IMR-90 (cell line): ENCODE measurements at regions not wholly inside any gene's neighbourhood (a gene's known extent, or its start where the extent isn't known, plus 50 kb on each side); places are given as distances from the start of the nearest gene placed in this dataset.

Source experiments
- ATAC-seq: fragments of 200-7000 bp; cut with Tn5 transposase; 2 replicates; pipeline ENCODE4 v1.9.1; 2020; ENCODE audit warnings: low read depth, mild to moderate bottlenecking, moderate library complexity
- BruUV-seq: library from RNA; stranded (reverse); fragments of 400-500 nt; replicated peaks from 2 replicates; lab custom pipeline; 2021; lab: Mats Ljungman, UMichigan
- CTCF ChIA-PET: fragments of 300-600 bp; formaldehyde crosslinking; extraction: SDS; loops from one replicate; lab custom pipeline; 2021; ENCODE audit warnings: antibody characterized with exemption; lab: Yijun Ruan, JAX
- POLR2A ChIA-PET: fragments of 300-600 bp; sonication (Branson Sonifier 250); formaldehyde crosslinking; loops from one replicate; lab custom pipeline; 2022; ENCODE audit warnings: antibody characterized with exemption; ENCODE audit not compliant: unreplicated experiment; lab: Charles Lee
- DNase-seq: peaks from one replicate; pipeline ENCODE4 v3.0.0; 2013
- H2AFZ ChIP-seq: replicated peaks from 2 replicates; pipeline ENCODE3; 2013; ENCODE audit warnings: low read length, mild to moderate bottlenecking; ENCODE audit not compliant: poor library complexity
- H2AK5ac ChIP-seq: 2 replicates; pipeline ENCODE4 v1.6.1; 2013; ENCODE audit warnings: low read depth, low read length, inconsistent platforms
- H2AK9ac ChIP-seq: replicated peaks from 2 replicates; pipeline ENCODE3; 2013; ENCODE audit warnings: mild to moderate bottlenecking, low read depth, low read length, moderate library complexity; ENCODE audit not compliant: poor library complexity
- H2BK120ac ChIP-seq: 2 replicates; pipeline ENCODE4 v1.6.1; 2013; ENCODE audit warnings: low read depth, low read length, inconsistent platforms
- H2BK15ac ChIP-seq: 3 replicates; pipeline ENCODE4 v1.6.1; 2013; ENCODE audit warnings: low read depth, low read length, inconsistent platforms
- H2BK20ac ChIP-seq: 2 replicates; pipeline ENCODE4 v1.6.1; 2013; ENCODE audit warnings: low read depth, mild to moderate bottlenecking, inconsistent platforms, low read length, moderate library complexity
- H2BK5ac ChIP-seq: 2 replicates; pipeline ENCODE4 v1.6.1; 2013; ENCODE audit warnings: mild to moderate bottlenecking, low read depth, low read length, inconsistent platforms; ENCODE audit not compliant: poor library complexity, severe bottlenecking
- H3K14ac ChIP-seq: replicated peaks from 2 replicates; pipeline ENCODE4 v1.6.1; 2013; ENCODE audit warnings: low read depth, low read length, inconsistent platforms
- H3K18ac ChIP-seq: 2 replicates; pipeline ENCODE4 v1.6.1; 2013; ENCODE audit warnings: low read depth, low read length, control low read depth
- H3K23ac ChIP-seq: 2 replicates; pipeline ENCODE4 v1.6.1; 2013; ENCODE audit warnings: low read depth, low read length, inconsistent platforms
- H3K27ac ChIP-seq: 2 replicates; pipeline ENCODE4 v1.5.1; 2013; ENCODE audit warnings: mild to moderate bottlenecking, control low read depth, low read length; ENCODE audit not compliant: insufficient read depth
- H3K27me3 ChIP-seq: 2 replicates; pipeline ENCODE4 v1.6.1; 2013; ENCODE audit warnings: low read length; ENCODE audit not compliant: control insufficient read depth, insufficient read depth
- H3K36me3 ChIP-seq: 2 replicates; pipeline ENCODE4 v1.6.1; 2013; ENCODE audit warnings: low read length, mixed read lengths; ENCODE audit not compliant: control insufficient read depth, insufficient read depth
- H3K4ac ChIP-seq: 2 replicates; pipeline ENCODE4 v1.6.1; 2013; ENCODE audit warnings: low read depth, low read length, inconsistent platforms
- H3K4me1 ChIP-seq: 2 replicates; pipeline ENCODE4 v1.6.1; 2013; ENCODE audit warnings: low read length, mixed read lengths; ENCODE audit not compliant: control insufficient read depth, insufficient read depth
- H3K4me2 ChIP-seq: 2 replicates; pipeline ENCODE4 v1.6.1; 2013; ENCODE audit warnings: low read depth, mild to moderate bottlenecking, control low read depth, low read length, moderate library complexity
- H3K4me3 ChIP-seq: 2 replicates; pipeline ENCODE4 v1.5.1; 2013; ENCODE audit warnings: low read depth, mild to moderate bottlenecking, control low read depth, low read length, moderate library complexity; ENCODE audit not compliant: insufficient read depth
- H3K56ac ChIP-seq: 2 replicates; pipeline ENCODE4 v1.6.1; 2013; ENCODE audit warnings: low read length, inconsistent platforms; ENCODE audit not compliant: insufficient read depth; ENCODE audit errors: extremely low read depth
- H3K79me1 ChIP-seq, 2 experiments: 2 replicates each; pipeline ENCODE4 v1.6.1; 2013; ENCODE audit warnings: low read length in 2 of 2, inconsistent platforms in 1 of 2, low read depth in 1 of 2
- H3K9ac ChIP-seq: 2 replicates; pipeline ENCODE4 v1.6.1; 2013; ENCODE audit warnings: low read depth, low read length, control low read depth
- H3K9me1 ChIP-seq: 2 replicates; pipeline ENCODE4 v1.6.1; 2013; ENCODE audit warnings: low read length, inconsistent platforms; ENCODE audit not compliant: insufficient read depth
- H3K9me3 ChIP-seq: 2 replicates; pipeline ENCODE4 v1.6.1; 2013; ENCODE audit warnings: low read length; ENCODE audit not compliant: control insufficient read depth, insufficient read depth
- H4K20me1 ChIP-seq: 2 replicates; pipeline ENCODE4 v1.6.1; 2013; ENCODE audit warnings: low read length, inconsistent platforms; ENCODE audit not compliant: insufficient read depth
- H4K5ac ChIP-seq: 2 replicates; pipeline ENCODE4 v1.6.1; 2013; ENCODE audit warnings: mild to moderate bottlenecking, low read depth, low read length, control low read depth
- H4K8ac ChIP-seq, 2 experiments: 2 replicates each; pipeline ENCODE4 v1.6.1; 2013; ENCODE audit warnings: low read depth in 2 of 2, low read length in 2 of 2, control low read depth in 1 of 2, inconsistent platforms in 1 of 2
- H4K91ac ChIP-seq: 2 replicates; pipeline ENCODE4 v1.6.1; 2013; ENCODE audit warnings: low read depth, low read length, inconsistent platforms; ENCODE audit not compliant: insufficient read depth
- CEBPB ChIP-seq: IDR thresholded peaks from 2 replicates; pipeline ENCODE4 v1.6.1; 2012; ENCODE audit warnings: low read depth, low read length, improper control_type of control experiment
- CHD1 ChIP-seq: IDR thresholded peaks from 2 replicates; pipeline ENCODE4 v1.6.1; 2012; ENCODE audit warnings: low read depth, low read length, improper control_type of control experiment
- FOS ChIP-seq: fragments of 150-350 bp; IDR thresholded peaks from 2 replicates; pipeline ENCODE4 v1.6.1; 2016; ENCODE audit warnings: low read depth, low read length
- MAFK ChIP-seq: IDR thresholded peaks from 2 replicates; pipeline ENCODE4 v1.6.1; 2012; ENCODE audit warnings: low read depth, low read length, improper control_type of control experiment
- MAZ ChIP-seq: IDR thresholded peaks from 2 replicates; pipeline ENCODE4 v1.6.1; 2012; ENCODE audit warnings: low read depth, mild to moderate bottlenecking, low read length, improper control_type of control experiment, moderate library complexity, borderline replicate concordance
- MXI1 ChIP-seq: IDR thresholded peaks from 2 replicates; pipeline ENCODE4 v1.6.1; 2012; ENCODE audit warnings: low read depth, mild to moderate bottlenecking, low read length, moderate library complexity, borderline replicate concordance
- NFE2L2 ChIP-seq: fragments of 150-350 bp; IDR thresholded peaks from 2 replicates; pipeline ENCODE4 v1.6.1; 2016; ENCODE audit warnings: low read depth, mild to moderate bottlenecking, low read length
- POLR2A ChIP-seq: IDR thresholded peaks from 2 replicates; pipeline ENCODE4 v1.6.1; 2012; ENCODE audit warnings: mild to moderate bottlenecking, low read depth, low read length
- RAD21 ChIP-seq: IDR thresholded peaks from 2 replicates; pipeline ENCODE4 v1.6.1; 2012; ENCODE audit warnings: low read length, improper control_type of control experiment
- RCOR1 ChIP-seq: IDR thresholded peaks from 2 replicates; pipeline ENCODE4 v1.6.1; 2012; ENCODE audit warnings: mild to moderate bottlenecking, low read length, improper control_type of control experiment; ENCODE audit not compliant: insufficient replicate concordance
- RFX5 ChIP-seq: IDR thresholded peaks from 2 replicates; pipeline ENCODE4 v1.8.0; 2012; ENCODE audit warnings: low read depth, mild to moderate bottlenecking, low read length, moderate library complexity
- SMC3 ChIP-seq: fragments of 150-350 bp; IDR thresholded peaks from 2 replicates; pipeline ENCODE4 v1.6.1; 2016; ENCODE audit warnings: low read depth, mild to moderate bottlenecking, antibody characterized with exemption, low read length, moderate library complexity
- WGBS, 2 experiments: methylation state at CpG; one replicate each; pipeline versions ENCODE4 v1.1.5 to v1.1.7; 2013; ENCODE audit warnings: missing lambda C conversion rate in 2 of 2; ENCODE audit not compliant: insufficient read length in 1 of 2; ENCODE audit errors: extremely low coverage in 2 of 2; 5-methylcytosine and 5-hydroxymethylcytosine counted together
- dilution Hi-C: fragments of 300-500 bp; cut with HindIII; formaldehyde crosslinking; loops from one replicate; pipeline ENCODE4 v1.14.3; 2018; ENCODE audit warnings: low sequenced_read_pairs; ENCODE audit not compliant: unreplicated experiment
- in situ Hi-C: fragments of 300-500 bp; cut with MboI; formaldehyde crosslinking; loops from 3 replicates; pipeline ENCODE4 v1.14.3; 2019; ENCODE audit warnings: low sequenced_read_pairs, inconsistent platforms, mixed read lengths
- intact Hi-C: fragments of 100-400 bp; cut with micrococcal nuclease; formaldehyde crosslinking; loops from 2 replicates; pipeline ENCODE4 v1.10.0; 2022
- TF ChIP-seq, protein P1 (sequence below): conservative IDR thresholded peaks from 2 replicates; pipeline ENCODE4 v1.5.1; 2012; ENCODE audit warnings: mild to moderate bottlenecking, low read depth, low read length, improper control_type of control experiment
- TF ChIP-seq, protein P2 (sequence below): fragments of 150-350 bp; IDR thresholded peaks from 2 replicates; pipeline ENCODE4 v1.6.1; 2017; ENCODE audit warnings: mild to moderate bottlenecking, antibody characterized with exemption, low read length, low read depth
- TF ChIP-seq, protein P3 (sequence below): fragments of 150-350 bp; IDR thresholded peaks from 2 replicates; pipeline ENCODE4 v1.6.1; 2016; ENCODE audit warnings: low read depth, mild to moderate bottlenecking, low read length, moderate library complexity, borderline replicate concordance

DNA sequence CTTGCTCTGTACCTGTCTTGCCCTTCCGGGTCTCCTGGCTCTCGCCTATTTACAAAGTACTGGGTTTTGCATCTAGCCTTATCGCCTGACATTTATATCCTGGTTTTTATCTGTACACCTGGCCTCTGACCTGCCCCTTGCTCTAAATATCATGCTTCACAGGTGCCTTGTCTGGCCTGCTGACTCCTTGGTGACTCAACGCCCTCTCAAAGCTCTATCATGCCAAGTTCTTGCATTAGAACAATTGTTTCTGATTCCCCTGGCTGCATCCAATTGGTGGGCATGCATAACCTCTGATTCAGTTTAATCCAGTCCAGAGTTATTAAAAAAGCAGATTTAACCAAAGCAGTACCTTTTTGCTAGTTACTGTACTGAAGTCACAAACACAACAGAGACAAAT lies 113.9 kb upstream of the CCDC68 start:
- DNase-seq, result no peak
- Histone ChIP-seq H3K36me3 (no peaks in the 10 kb centered on the region), H2BK120ac (no peak overlapping the region), H2BK20ac (no peak overlapping the region), H2AK9ac (no peak overlapping the region), H3K9me3 (no peaks in the 10 kb centered on the region), H2BK15ac (no peak overlapping the region), H3K9me1 (no peaks in the 10 kb centered on the region), H4K20me1 (no peaks in the 10 kb centered on the region), H3K9ac (no peak overlapping the region), H3K4me1 (no peaks in the 10 kb centered on the region), H4K8ac (no peak overlapping the region), H4K5ac (no peak overlapping the region), H4K91ac (no peak overlapping the region), H3K14ac (no peak overlapping the region), H3K79me1 (no peaks in the 10 kb centered on the region), H3K4me3 (no peak overlapping the region), H3K18ac (no peak overlapping the region), H2AK5ac (no peak overlapping the region), H3K23ac (no peak overlapping the region), H3K27me3 (peaks cover 16% of the 10 kb centered on the region), H3K4ac (no peak overlapping the region), H3K27ac (no peak overlapping the region), H2AFZ (no peak overlapping the region), H3K4me2 (no peak overlapping the region), H3K56ac (no peak overlapping the region), H2BK5ac (no peak overlapping the region)
- no TSS peak for BruUV-seq
- TF ChIP-seq FOS (no peak), MXI1 (no peak), MAZ (no peak), RAD21 (no peak), MAFK (no peak), NFE2L2 (no peak), POLR2A (no peak), RCOR1 (no peak), SMC3 (no peak), RFX5 (no peak), CEBPB (no peak), CHD1 (no peak)
- TF ChIP-seq, protein P1, sequence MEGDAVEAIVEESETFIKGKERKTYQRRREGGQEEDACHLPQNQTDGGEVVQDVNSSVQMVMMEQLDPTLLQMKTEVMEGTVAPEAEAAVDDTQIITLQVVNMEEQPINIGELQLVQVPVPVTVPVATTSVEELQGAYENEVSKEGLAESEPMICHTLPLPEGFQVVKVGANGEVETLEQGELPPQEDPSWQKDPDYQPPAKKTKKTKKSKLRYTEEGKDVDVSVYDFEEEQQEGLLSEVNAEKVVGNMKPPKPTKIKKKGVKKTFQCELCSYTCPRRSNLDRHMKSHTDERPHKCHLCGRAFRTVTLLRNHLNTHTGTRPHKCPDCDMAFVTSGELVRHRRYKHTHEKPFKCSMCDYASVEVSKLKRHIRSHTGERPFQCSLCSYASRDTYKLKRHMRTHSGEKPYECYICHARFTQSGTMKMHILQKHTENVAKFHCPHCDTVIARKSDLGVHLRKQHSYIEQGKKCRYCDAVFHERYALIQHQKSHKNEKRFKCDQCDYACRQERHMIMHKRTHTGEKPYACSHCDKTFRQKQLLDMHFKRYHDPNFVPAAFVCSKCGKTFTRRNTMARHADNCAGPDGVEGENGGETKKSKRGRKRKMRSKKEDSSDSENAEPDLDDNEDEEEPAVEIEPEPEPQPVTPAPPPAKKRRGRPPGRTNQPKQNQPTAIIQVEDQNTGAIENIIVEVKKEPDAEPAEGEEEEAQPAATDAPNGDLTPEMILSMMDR, result no peak
- TF ChIP-seq, protein P2, sequence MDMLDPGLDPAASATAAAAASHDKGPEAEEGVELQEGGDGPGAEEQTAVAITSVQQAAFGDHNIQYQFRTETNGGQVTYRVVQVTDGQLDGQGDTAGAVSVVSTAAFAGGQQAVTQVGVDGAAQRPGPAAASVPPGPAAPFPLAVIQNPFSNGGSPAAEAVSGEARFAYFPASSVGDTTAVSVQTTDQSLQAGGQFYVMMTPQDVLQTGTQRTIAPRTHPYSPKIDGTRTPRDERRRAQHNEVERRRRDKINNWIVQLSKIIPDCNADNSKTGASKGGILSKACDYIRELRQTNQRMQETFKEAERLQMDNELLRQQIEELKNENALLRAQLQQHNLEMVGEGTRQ, result no peak
- TF ChIP-seq, protein P3, sequence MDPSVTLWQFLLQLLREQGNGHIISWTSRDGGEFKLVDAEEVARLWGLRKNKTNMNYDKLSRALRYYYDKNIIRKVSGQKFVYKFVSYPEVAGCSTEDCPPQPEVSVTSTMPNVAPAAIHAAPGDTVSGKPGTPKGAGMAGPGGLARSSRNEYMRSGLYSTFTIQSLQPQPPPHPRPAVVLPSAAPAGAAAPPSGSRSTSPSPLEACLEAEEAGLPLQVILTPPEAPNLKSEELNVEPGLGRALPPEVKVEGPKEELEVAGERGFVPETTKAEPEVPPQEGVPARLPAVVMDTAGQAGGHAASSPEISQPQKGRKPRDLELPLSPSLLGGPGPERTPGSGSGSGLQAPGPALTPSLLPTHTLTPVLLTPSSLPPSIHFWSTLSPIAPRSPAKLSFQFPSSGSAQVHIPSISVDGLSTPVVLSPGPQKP, result no peak
- in situ Hi-C loops, result no loop called here
- dilution Hi-C loops, result no loop called here
- ChIA-PET POLR2A (no interaction called here), CTCF (no interaction called here)
- 58% methylated on average over 4 of the region's 4 CpGs; no CpG with 5 or more reads in 1 of the 2 experiments for WGBS, 2 experiments
- intact Hi-C loops, result no loop called here
- ATAC-seq, result no peak
